Adrenal gland (tissue), 9 donors: ENCODE measurements at regions not wholly inside any gene's neighbourhood (a gene's known extent, or its start where the extent isn't known, plus 50 kb on each side); places are given as distances from the start of the nearest gene placed in this dataset.

Source experiments
- DNase-seq, 7 donors: peaks; one replicate each; pipeline ENCODE4 v3.0.0-alpha.2; 2019 to 2020
- H3K27ac ChIP-seq, 5 donors: fragments of 200-600 bp; sonication (generic) in 4 of 5; 1 replicate in 3 of 5; 2 replicates in 2 of 5; pipeline versions ENCODE4 v1.5.1 to v1.8.0; 2016 to 2020; ENCODE audit warnings: mild to moderate bottlenecking in 1 of 5
- H3K27me3 ChIP-seq: fragments of 200-600 bp; 2 replicates; pipeline ENCODE4 v1.8.0; 2021
- H3K36me3 ChIP-seq, 2 donors: fragments of 200-600 bp; replicated peaks in 1 of 2; 1 replicate in 1 of 2; 2 replicates in 1 of 2; pipeline versions ENCODE4 v1.5.1 to v1.8.0; 2018 to 2022
- H3K4me1 ChIP-seq, 2 donors: fragments of 200-600 bp; replicated peaks in 1 of 2; 1 replicate in 1 of 2; 2 replicates in 1 of 2; pipeline versions ENCODE4 v1.5.1 to v1.8.0; 2018 to 2021
- H3K4me3 ChIP-seq, 4 donors: fragments of 200-600 bp; sonication (generic) in 3 of 4; one replicate each; pipeline ENCODE4 v1.5.1; 2016 to 2018
- H3K9me3 ChIP-seq, 3 donors: fragments of 200-600 bp; sonication (generic) in 1 of 3; replicated peaks in 1 of 3; 1 replicate in 2 of 3; 2 replicates in 1 of 3; pipeline versions ENCODE4 v1.5.1 to v1.8.0; 2016 to 2021
- POLR2A ChIP-seq, 2 donors: fragments of 450-650 bp; IDR thresholded peaks; one replicate each; pipeline ENCODE4 v1.6.1; 2017; ENCODE audit warnings: antibody characterized with exemption in 2 of 2, mild to moderate bottlenecking in 2 of 2, moderate library complexity in 1 of 2
- WGBS, 4 donors: extraction: QIAGEN DNeasy Blood & Tissue Kit in 2 of 4; methylation state at CpG; one replicate each; pipeline versions ENCODE4 v1.1.5 to v1.1.7; 2013 to 2017; 5-methylcytosine and 5-hydroxymethylcytosine counted together
- intact Hi-C, 2 donors: fragments of 100-400 bp; cut with DNase I; formaldehyde crosslinking; loops; one replicate each; pipeline versions ENCODE4 v1.14.1 to v1.15.0; 2022 to 2023
- TF ChIP-seq, protein P1 (sequence below), 6 experiments: fragments of 450-650 bp in 4 of 6; fragments of 200-600 bp in 2 of 6; sonication (generic) in 1 of 6; IDR thresholded peaks; 1 replicate in 5 of 6; 2 replicates in 1 of 6; pipeline versions ENCODE4 v1.5.1 to v1.8.0; 2016 to 2021; ENCODE audit warnings: antibody characterized with exemption in 6 of 6, mild to moderate bottlenecking in 2 of 6, moderate library complexity in 1 of 6
- donor health status: healthy with polysubstance abuse.
- donor health status: Bipolar disorder and iron deficiency.
- donor health status: DM: yes; HTN: yes; CAD: no.
- donor health status: DM: no; HTN: no; CAD: no.
- donor health status: DM: no; HTN: no; CAD: no.

DNA sequence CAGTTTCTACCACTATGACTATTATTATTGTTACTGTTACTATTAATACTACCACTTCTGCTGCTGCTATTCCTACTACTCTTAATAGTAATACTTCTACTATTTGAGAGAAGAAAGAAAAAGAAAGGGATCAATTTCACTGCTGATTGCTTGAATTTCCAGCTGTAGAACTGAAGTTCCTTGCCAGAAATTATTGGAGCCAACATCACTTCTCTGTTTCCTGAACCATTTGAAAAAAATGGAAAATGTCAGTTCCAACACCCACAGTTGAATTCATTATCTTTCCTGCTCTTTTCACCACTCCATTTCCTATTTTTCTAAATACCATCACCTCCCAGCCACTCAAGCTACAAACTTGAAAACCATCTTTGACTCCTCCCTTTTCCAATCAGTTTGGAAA is 54.1 kb upstream of the PIK3C2G start:
- Histone ChIP-seq H3K27ac (no peak overlapping the region), H3K36me3 (no peaks in the 10 kb centered on the region), H3K9me3 (no peaks in the 10 kb centered on the region), H3K4me3 (no peak overlapping the region), H3K4me1 (no peaks in the 10 kb centered on the region), H3K27me3 (no peaks in the 10 kb centered on the region)
- intact Hi-C loops: no loop called here
- no peak for DNase-seq
- no peak for TF ChIP-seq POLR2A (IDR thresholded peaks at IDR 0.05)
- TF ChIP-seq, protein P1, sequence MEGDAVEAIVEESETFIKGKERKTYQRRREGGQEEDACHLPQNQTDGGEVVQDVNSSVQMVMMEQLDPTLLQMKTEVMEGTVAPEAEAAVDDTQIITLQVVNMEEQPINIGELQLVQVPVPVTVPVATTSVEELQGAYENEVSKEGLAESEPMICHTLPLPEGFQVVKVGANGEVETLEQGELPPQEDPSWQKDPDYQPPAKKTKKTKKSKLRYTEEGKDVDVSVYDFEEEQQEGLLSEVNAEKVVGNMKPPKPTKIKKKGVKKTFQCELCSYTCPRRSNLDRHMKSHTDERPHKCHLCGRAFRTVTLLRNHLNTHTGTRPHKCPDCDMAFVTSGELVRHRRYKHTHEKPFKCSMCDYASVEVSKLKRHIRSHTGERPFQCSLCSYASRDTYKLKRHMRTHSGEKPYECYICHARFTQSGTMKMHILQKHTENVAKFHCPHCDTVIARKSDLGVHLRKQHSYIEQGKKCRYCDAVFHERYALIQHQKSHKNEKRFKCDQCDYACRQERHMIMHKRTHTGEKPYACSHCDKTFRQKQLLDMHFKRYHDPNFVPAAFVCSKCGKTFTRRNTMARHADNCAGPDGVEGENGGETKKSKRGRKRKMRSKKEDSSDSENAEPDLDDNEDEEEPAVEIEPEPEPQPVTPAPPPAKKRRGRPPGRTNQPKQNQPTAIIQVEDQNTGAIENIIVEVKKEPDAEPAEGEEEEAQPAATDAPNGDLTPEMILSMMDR (IDR thresholded peaks at IDR 0.05): no peak

DNA sequence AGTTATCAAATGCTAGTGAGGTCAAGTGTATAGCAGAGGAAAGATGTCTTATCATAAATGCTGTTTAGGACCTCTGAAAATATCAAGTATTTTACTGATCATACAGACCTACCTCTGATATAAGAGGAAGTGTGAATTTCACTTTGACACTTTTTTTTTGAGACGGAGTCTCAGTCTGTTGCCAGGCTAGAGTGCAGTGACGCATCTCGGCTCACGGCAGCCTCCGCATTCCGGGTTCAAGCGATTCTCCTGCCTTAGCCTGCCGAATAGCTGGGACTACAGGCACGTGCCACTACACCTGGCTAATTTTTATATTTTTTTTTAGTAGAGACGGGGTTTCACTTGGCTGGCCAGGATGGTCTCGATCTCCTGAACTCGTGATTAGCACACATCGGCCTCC is 55.1 kb upstream of the PIK3C2G start:
- intact Hi-C loops: no loop called here
- DNase-seq: no peak
- 84 to 94% (median 92%) methylated on average over 13 of the region's 13 CpGs for whole genome bisulfite sequencing, 4 donors
- no peak for TF ChIP-seq POLR2A (IDR thresholded peaks at IDR 0.05)
- TF ChIP-seq, protein P1 (IDR thresholded peaks at IDR 0.05): no peak
- no peaks in the 10 kb centered on the region for H3K4me1 ChIP-seq
- H3K4me3 ChIP-seq: no peak overlapping the region
- H3K9me3 ChIP-seq: no peaks in the 10 kb centered on the region
- no peaks in the 10 kb centered on the region for H3K36me3 ChIP-seq
- H3K27me3 ChIP-seq: no peaks in the 10 kb centered on the region
- no peak overlapping the region for H3K27ac ChIP-seq

DNA sequence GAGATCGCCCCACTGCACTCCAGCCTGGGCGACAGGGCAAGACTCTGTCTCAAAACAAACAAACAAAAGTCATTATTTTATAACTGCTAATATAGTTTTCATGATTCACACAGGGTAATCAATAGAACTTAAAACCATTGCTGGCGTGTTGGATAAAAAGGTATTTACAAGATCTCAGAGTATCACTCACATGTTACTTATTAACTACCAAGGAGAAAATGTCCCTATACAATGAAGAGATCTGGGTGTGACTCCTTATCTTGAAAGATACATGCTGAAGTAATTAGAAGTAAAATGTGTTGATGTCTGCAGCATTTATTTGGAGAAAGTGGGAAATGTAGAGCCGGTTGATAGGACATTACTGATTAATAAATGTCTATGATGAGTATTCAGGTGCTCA is 57.3 kb upstream of the PIK3C2G start:
- intact Hi-C loops: no loop called here
- Histone ChIP-seq H3K4me1 (no peaks in the 10 kb centered on the region), H3K9me3 (no peaks in the 10 kb centered on the region), H3K27me3 (no peaks in the 10 kb centered on the region), H3K36me3 (no peaks in the 10 kb centered on the region), H3K4me3 (no peak overlapping the region), H3K27ac (no peak overlapping the region)
- DNase-seq: no peak
- 86 to 95% (median 91%) methylated on average over 4 of the region's 4 CpGs for WGBS, 4 donors
- TF ChIP-seq, protein P1 (IDR thresholded peaks at IDR 0.05): no peak

DNA sequence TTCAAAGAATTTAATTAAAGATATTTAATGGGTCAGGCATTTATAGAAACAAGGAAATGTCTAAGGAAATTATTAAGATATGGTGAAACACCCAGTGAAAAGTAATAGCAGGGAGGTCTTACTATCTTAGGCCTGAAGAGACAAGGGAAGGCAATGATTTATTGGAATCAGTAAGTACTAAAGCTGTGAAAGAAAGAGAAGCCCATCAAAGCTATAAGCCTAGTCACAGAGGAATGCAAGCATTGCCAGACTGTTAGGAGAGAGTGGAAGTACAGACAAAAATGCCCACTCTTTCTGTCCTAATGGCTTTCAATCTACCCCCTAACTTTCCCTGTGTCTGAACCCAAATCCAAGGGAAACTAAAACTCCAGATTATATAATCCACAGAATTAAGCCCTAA is 69.2 kb upstream of the PIK3C2G start:
- Histone ChIP-seq H3K27ac (no peak overlapping the region), H3K27me3 (no peaks in the 10 kb centered on the region), H3K4me1 (no peaks in the 10 kb centered on the region), H3K36me3 (no peaks in the 10 kb centered on the region), H3K4me3 (no peak overlapping the region), H3K9me3 (no peaks in the 10 kb centered on the region)
- intact Hi-C loops: no loop called here
- TF ChIP-seq POLR2A (IDR thresholded peaks at IDR 0.05): no peak
- TF ChIP-seq, protein P1 (IDR thresholded peaks at IDR 0.05): no peak
- no peak for DNase-seq
